GM20000 (cell line): ENCODE measurements at regions not wholly inside any gene's neighbourhood (a gene's known extent, or its start where the extent isn't known, plus 50 kb on each side); places are given as distances from the start of the nearest gene placed in this dataset.

Experiments
- DNase-seq: peaks from one replicate; pipeline ENCODE4 v3.0.0; 2012; ENCODE audit warnings: low spot score
- CTCF ChIP-seq: IDR thresholded peaks from 2 replicates; pipeline ENCODE4 v1.5.1; 2012; ENCODE audit warnings: mild to moderate bottlenecking, control low read depth; ENCODE audit errors: extremely low read depth, missing control alignments

- TF ChIP-seq CTCF, result no peak
- no peak for DNase-seq
Observed at GRCh38 chr3:67809370-67809935, 155.0 kb upstream of the SUCLG2 start.

- no peak for TF ChIP-seq CTCF
- DNase-seq, result no peak
Observed at GRCh38 chr3:67808906-67809305, 154.5 kb upstream of the SUCLG2 start.

- no peak for TF ChIP-seq CTCF
- DNase-seq, result no peak
Observed at GRCh38 chr3:67804578-67804977, 150.2 kb upstream of the SUCLG2 start.

- DNase-seq, result no peak
- TF ChIP-seq CTCF, result no peak
Observed at GRCh38 chr3:67804089-67804488, 149.7 kb upstream of the SUCLG2 start.

- no peak for DNase-seq
- TF ChIP-seq CTCF, result no peak
Observed at GRCh38 chr3:67798412-67798811, 144.0 kb upstream of the SUCLG2 start.

- no peak for TF ChIP-seq CTCF
- DNase-seq, result no peak
Observed at GRCh38 chr3:67791620-67792019, 137.2 kb upstream of the SUCLG2 start.

GRCh38 chr3:67790043-67790442 is 135.6 kb upstream of the SUCLG2 start:
- TF ChIP-seq CTCF, result peak; percentile 50

GRCh38 chr3:67788396-67788795 is 134.0 kb upstream of the SUCLG2 start:
- DNase-seq, result no peak
- no peak for TF ChIP-seq CTCF

More at GRCh38 chr3:67790043-67790442, 135.6 kb upstream of the SUCLG2 start:
- DNase-seq, result peak; percentile 58
